Hematopoietic multipotent progenitor cell treated with erythropoietin and hydrocortisone succinate and interleukin-3 and kit ligand, for 15 days (in vitro differentiated cells): ENCODE measurements at regions not wholly inside any gene's neighbourhood (a gene's known extent, or its start where the extent isn't known, plus 50 kb on each side); places are given as distances from the start of the nearest gene placed in this dataset.

ENCODE experiments used
- DNase-seq: peaks from one replicate; pipeline ENCODE4 v3.0.0-alpha.2; 2015; ENCODE audit warnings: low spot score

GRCh38 chr7:12783421-12784095 lies 96.1 kb downstream of the ARL4A start:
- DNase-seq = no peak

GRCh38 chr7:12785473-12785872 lies 98.0 kb downstream of the ARL4A start:
- DNase-seq = no peak

- no peak for DNase-seq
These were observed 99.1 kb downstream of the ARL4A start for GRCh38 chr7:12786494-12786893.

- no peak for DNase-seq
These were observed 100.7 kb downstream of the ARL4A start for GRCh38 chr7:12788171-12788570.

GRCh38 chr7:12788591-12788990 lies 101.2 kb downstream of the ARL4A start:
- no peak for DNase-seq

- DNase-seq = no peak
These were observed 107.4 kb downstream of the ARL4A start for GRCh38 chr7:12794722-12795302.

- no peak for DNase-seq
These were observed 109.1 kb downstream of the ARL4A start for GRCh38 chr7:12796397-12797127.

- no peak for DNase-seq
These were observed 113.1 kb downstream of the ARL4A start for GRCh38 chr7:12800486-12800885.

GRCh38 chr7:12801107-12801506 lies 113.7 kb downstream of the ARL4A start:
- no peak for DNase-seq

- peak; percentile 11 for DNase-seq
These were observed 114.6 kb downstream of the ARL4A start for GRCh38 chr7:12802070-12802469.

- DNase-seq = no peak
These were observed 116.1 kb downstream of the ARL4A start for GRCh38 chr7:12803542-12803941.

- no peak for DNase-seq
These were observed 118.1 kb downstream of the ARL4A start for GRCh38 chr7:12805518-12805928.

- no peak for DNase-seq
These were observed 118.5 kb downstream of the ARL4A start for GRCh38 chr7:12805957-12806356.

GRCh38 chr7:12809476-12809875 lies 122.0 kb downstream of the ARL4A start:
- DNase-seq = no peak

- no peak for DNase-seq
These were observed 124.7 kb downstream of the ARL4A start for GRCh38 chr7:12812111-12812510.

GRCh38 chr7:12814107-12814506 lies 126.7 kb downstream of the ARL4A start:
- DNase-seq = no peak

- no peak for DNase-seq
These were observed 127.4 kb downstream of the ARL4A start for GRCh38 chr7:12814828-12815227.

GRCh38 chr7:12815426-12815825 lies 128.0 kb downstream of the ARL4A start:
- no peak for DNase-seq

- no peak for DNase-seq
These were observed 128.4 kb downstream of the ARL4A start for GRCh38 chr7:12815871-12816270.

- DNase-seq = no peak
These were observed 133.3 kb downstream of the ARL4A start for GRCh38 chr7:12820777-12821176.

- no peak for DNase-seq
These were observed 134.3 kb downstream of the ARL4A start for GRCh38 chr7:12821746-12822145.

GRCh38 chr7:12826079-12826478 lies 138.6 kb downstream of the ARL4A start:
- DNase-seq = no peak

GRCh38 chr7:12827219-12827821 lies 139.9 kb downstream of the ARL4A start:
- no peak for DNase-seq
